ENCODE measurements at regions not wholly inside any gene's neighbourhood (a gene's known extent, or its start where the extent isn't known, plus 50 kb on each side); places are given as distances from the start of the nearest gene placed in this dataset.

DNA sequence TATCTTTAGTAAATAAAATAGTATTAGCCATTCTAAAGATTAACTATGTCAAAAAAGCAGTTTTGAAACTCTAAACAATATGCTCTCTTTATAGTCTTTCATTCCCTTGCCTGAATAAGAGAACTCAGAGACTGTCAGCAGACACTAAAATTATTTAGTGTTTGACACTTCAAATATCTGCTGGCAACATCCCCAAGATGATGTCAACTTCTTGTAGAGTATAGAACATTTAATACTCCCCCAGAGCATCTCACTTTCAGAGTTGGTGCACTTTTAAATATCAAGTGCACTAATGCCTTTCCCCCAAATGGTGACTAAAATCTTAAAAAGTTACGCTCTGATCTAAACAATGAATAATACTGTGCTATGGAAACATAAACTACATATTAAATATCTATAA, 374.9 kb downstream of the SLC6A15 start:
- no peaks in the 10 kb centered on the region for H3K36me3 Mint-ChIP-seq
- CTCF ChIA-PET: no interaction called here
- Histone ChIP-seq H3K4me1 (ENCODE audit: insufficient read depth, low read length) (no peaks in the 10 kb centered on the region), H3K27ac (ENCODE audit: low read depth, low read length) (no peak overlapping the region), H3K9me3 (ENCODE audit: low read length) (no peaks in the 10 kb centered on the region), H3K27me3 (ENCODE audit: insufficient read depth, low read length, poor library complexity, severe bottlenecking) (no peaks in the 10 kb centered on the region), H3K4me3 (ENCODE audit: low read length) (no peak overlapping the region), H3K36me3 (ENCODE audit: insufficient read depth, low read length) (no peaks in the 10 kb centered on the region)
- no peak overlapping the region for H3K27ac Mint-ChIP-seq
- no peak overlapping the region for H3K4me3 Mint-ChIP-seq
- peaks cover 0 to 35% (median 10%) of the 10 kb centered on the region in 5 donors for H3K9me3 Mint-ChIP-seq
- no peaks in the 10 kb centered on the region for H3K4me1 Mint-ChIP-seq
- POLR2A ChIA-PET: no interaction called here
- DNase-seq: no peak
- H3K27me3 Mint-ChIP-seq: no peaks in the 10 kb centered on the region

DNA sequence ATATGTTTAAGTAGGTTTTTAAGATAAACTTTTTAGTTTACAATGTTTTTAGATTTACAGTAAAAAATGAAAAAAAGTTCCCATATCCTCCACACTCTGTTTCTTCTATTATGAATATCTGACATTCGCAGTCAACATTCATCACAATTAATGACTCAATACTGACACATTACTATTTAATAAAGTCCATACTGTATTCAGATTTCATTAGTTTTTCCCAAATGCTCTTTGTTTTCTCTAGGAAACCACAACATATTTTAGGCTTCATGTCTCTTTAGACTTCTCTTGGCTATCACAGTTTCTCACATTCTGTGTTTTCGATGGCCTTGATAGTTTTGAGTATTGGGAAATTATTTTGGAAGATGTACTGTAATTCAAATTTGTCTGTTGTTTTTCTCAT, 399.8 kb downstream of the SLC6A15 start:
- H3K27ac ChIP-seq (ENCODE audit: low read depth, low read length): no peak overlapping the region
- ChIA-PET CTCF (no interaction called here), POLR2A (no interaction called here)
- DNase-seq: no peak
- H3K27me3 ChIP-seq (ENCODE audit: insufficient read depth, low read length, poor library complexity, severe bottlenecking): no peaks in the 10 kb centered on the region
- Mint-ChIP-seq H3K4me3 (no peak overlapping the region), H3K9me3 (peaks cover 0 to 6% (median 3%) of the 10 kb centered on the region in 5 donors), H3K27me3 (no peaks in the 10 kb centered on the region), H3K36me3 (no peaks in the 10 kb centered on the region), H3K27ac (no peak overlapping the region), H3K4me1 (no peaks in the 10 kb centered on the region)
- H3K4me1 ChIP-seq (ENCODE audit: insufficient read depth, low read length): no peaks in the 10 kb centered on the region
- H3K9me3 ChIP-seq (ENCODE audit: low read length): no peaks in the 10 kb centered on the region
- H3K36me3 ChIP-seq (ENCODE audit: insufficient read depth, low read length): no peaks in the 10 kb centered on the region
- H3K4me3 ChIP-seq (ENCODE audit: low read length): no peak overlapping the region

DNA sequence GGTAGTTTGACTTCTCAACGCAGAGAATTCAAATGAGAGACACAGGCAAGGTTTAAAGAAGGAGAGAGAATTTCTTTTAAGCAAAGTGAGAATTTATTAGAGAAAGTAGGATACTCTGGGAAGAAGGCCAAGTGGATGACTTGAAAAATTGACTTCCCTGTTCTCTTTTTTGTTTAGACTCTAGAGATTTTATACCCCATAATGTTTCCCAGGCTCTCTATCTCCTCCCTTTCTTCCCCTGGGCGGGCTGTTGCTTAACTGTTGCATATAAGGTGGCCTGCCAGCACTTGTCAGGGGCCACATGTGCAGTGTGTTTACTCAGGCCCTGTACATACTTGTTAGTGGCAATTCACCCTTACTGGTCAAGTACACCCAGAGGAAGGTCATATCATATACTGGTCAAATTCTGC, 403.7 kb downstream of the SLC6A15 start:
- no peak overlapping the region for H3K27ac Mint-ChIP-seq

DNA sequence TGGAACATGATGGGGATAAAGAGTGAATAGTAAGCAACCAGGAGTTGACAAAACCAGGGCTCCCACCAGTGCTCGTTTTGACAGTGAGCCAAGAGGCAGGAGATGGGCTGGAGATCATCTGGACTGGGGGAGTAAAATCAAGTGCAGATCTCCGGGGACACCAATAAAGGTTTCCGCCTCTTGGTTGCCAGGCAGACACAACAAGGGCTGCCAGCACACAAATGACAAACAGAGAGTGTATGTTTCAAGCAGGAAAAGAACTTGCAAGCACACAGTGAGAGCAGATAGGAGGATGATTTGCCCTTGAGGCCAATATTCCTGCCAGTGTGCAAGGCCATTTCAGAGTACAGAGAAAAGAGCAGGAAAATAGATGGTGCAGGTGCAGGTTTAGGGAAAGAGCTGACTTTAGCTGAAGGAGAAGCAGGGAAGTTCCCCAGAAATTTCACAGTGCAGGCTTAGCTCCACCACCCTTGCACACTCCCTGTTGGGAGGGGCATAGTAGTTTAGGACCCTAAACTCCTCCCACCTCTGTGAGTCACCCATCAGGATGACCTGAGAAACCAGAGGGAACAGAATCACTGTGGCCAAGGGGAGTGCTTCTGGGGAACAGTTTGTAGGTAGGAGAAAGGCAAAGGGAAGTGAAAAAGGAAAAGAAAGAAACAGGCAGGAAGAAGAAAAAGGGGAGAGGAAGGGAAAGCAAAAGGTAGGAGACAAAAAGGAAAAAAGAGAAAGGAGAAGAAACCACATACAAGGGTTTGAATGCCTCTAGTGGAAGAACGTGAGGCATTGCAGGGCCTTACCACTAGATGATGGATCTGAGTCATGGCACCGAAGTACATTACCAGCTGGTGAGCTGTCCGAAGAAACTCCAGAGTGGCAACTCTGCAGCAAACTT, 404.4 kb downstream of the SLC6A15 start:
- Mint-ChIP-seq H3K27ac (no peak overlapping the region), H3K27me3 (no peaks in the 10 kb centered on the region), H3K36me3 (no peaks in the 10 kb centered on the region), H3K4me3 (no peak overlapping the region), H3K4me1 (no peaks in the 10 kb centered on the region), H3K9me3 (peaks cover 2 to 6% (median 3%) of the 10 kb centered on the region in 5 donors)
- no peaks in the 10 kb centered on the region for H3K36me3 ChIP-seq (ENCODE audit: insufficient read depth, low read length)
- no peak for DNase-seq
- no peak overlapping the region for H3K4me3 ChIP-seq (ENCODE audit: low read length)
- H3K27ac ChIP-seq (ENCODE audit: low read depth, low read length): no peak overlapping the region
- H3K4me1 ChIP-seq (ENCODE audit: insufficient read depth, low read length): no peaks in the 10 kb centered on the region
- H3K9me3 ChIP-seq (ENCODE audit: low read length): no peaks in the 10 kb centered on the region
- CTCF ChIA-PET: no interaction called here
- POLR2A ChIA-PET: no interaction called here
- H3K27me3 ChIP-seq (ENCODE audit: insufficient read depth, low read length, poor library complexity, severe bottlenecking): no peaks in the 10 kb centered on the region

More for the DNA sequence above, 403.7 kb downstream of the SLC6A15 start:
- Mint-ChIP-seq H3K9me3 (peaks cover 2 to 6% (median 3%) of the 10 kb centered on the region in 5 donors), H3K4me3 (no peak overlapping the region), H3K36me3 (no peaks in the 10 kb centered on the region), H3K4me1 (no peaks in the 10 kb centered on the region), H3K27me3 (no peaks in the 10 kb centered on the region)
- Histone ChIP-seq H3K27ac (ENCODE audit: low read depth, low read length) (no peak overlapping the region), H3K4me3 (ENCODE audit: low read length) (no peak overlapping the region), H3K4me1 (ENCODE audit: insufficient read depth, low read length) (no peaks in the 10 kb centered on the region), H3K9me3 (ENCODE audit: low read length) (no peaks in the 10 kb centered on the region), H3K27me3 (ENCODE audit: insufficient read depth, low read length, poor library complexity, severe bottlenecking) (no peaks in the 10 kb centered on the region), H3K36me3 (ENCODE audit: insufficient read depth, low read length) (no peaks in the 10 kb centered on the region)
- no peak for DNase-seq
- POLR2A ChIA-PET: no interaction called here
- CTCF ChIA-PET: no interaction called here

DNA sequence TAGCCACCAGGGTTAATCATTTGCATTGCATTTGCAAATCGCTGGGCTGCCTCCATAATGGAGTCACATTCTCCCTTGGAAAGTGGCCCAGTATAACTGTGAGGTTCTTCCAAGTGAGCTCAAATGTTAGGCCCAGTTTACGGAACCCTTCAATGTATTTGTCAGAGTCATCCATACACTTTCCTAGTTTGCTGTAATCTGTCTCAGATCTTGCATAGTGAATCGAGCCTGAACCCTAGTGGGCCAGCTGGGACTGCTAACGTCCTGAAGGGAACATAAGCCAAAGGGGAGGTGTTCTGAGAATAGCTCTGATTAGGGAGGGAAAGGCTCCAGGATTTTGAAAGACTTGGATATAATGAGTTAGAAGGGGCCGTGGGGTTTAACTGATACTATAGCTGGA, 406.3 kb downstream of the SLC6A15 start:
- no peak overlapping the region for H3K27ac ChIP-seq (ENCODE audit: low read depth, low read length)
- H3K9me3 ChIP-seq (ENCODE audit: low read length): no peaks in the 10 kb centered on the region
- Mint-ChIP-seq H3K27me3 (no peaks in the 10 kb centered on the region), H3K9me3 (peaks cover 2 to 9% (median 6%) of the 10 kb centered on the region in 5 donors), H3K4me3 (no peak overlapping the region), H3K4me1 (no peaks in the 10 kb centered on the region), H3K27ac (no peak overlapping the region), H3K36me3 (no peaks in the 10 kb centered on the region)
- no peaks in the 10 kb centered on the region for H3K4me1 ChIP-seq (ENCODE audit: insufficient read depth, low read length)
- H3K36me3 ChIP-seq (ENCODE audit: insufficient read depth, low read length): no peaks in the 10 kb centered on the region
- no peaks in the 10 kb centered on the region for H3K27me3 ChIP-seq (ENCODE audit: insufficient read depth, low read length, poor library complexity, severe bottlenecking)
- H3K4me3 ChIP-seq (ENCODE audit: low read length): no peak overlapping the region
- ChIA-PET CTCF (no interaction called here), POLR2A (no interaction called here)
- DNase-seq: no peak

DNA sequence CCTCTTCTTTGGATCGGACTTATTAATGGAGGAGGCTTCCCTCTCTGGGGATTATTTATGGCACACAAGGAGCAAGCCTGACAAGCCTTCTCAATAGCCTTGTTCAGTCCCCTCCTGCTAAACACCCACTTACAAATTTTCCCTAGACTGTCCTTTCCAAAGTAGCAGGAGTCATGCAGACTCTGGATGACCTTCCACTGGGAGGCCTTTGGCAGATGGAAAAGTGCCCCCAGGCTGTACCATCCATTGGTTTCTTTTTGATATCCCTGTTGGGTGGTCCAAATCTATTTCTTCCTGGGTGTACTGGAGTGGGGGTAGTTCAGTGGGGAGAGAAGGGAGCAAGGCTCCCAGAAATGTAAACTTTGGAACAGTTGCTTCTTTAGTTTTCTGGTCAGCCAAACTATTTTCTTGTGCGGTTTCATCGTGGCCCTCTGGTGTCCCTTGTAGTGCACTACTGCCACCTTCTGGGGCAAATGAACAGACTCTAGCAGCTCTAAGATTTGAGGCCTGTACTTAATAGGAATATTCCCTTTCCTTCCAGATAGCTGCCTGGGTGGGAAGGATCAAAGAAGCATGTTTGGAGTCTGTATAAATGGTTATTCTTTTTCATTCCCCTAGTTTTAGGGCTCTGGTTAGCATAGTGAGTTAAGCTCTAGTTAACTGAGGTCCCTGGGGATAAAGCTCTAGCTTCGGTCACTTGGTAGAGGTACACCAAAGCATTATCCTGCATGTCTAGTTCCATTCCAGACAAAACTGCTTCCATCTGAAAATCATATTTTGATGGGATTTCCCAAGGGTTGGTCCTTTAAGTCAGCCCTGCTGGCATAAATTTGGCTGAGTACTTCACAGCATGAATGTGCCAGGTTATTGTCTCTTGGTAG, 409.5 kb downstream of the SLC6A15 start:
- no peak overlapping the region for H3K27ac Mint-ChIP-seq
- H3K9me3 Mint-ChIP-seq: peaks cover 0 to 9% (median 0%) of the 10 kb centered on the region in 5 donors
- Histone ChIP-seq H3K9me3 (ENCODE audit: low read length) (no peaks in the 10 kb centered on the region), H3K4me1 (ENCODE audit: insufficient read depth, low read length) (no peaks in the 10 kb centered on the region), H3K27ac (ENCODE audit: low read depth, low read length) (no peak overlapping the region), H3K36me3 (ENCODE audit: insufficient read depth, low read length) (no peaks in the 10 kb centered on the region), H3K27me3 (ENCODE audit: insufficient read depth, low read length, poor library complexity, severe bottlenecking) (no peaks in the 10 kb centered on the region), H3K4me3 (ENCODE audit: low read length) (no peak overlapping the region)
- DNase-seq: no peak
- ChIA-PET CTCF (no interaction called here), POLR2A (no interaction called here)
- H3K27me3 Mint-ChIP-seq: no peaks in the 10 kb centered on the region
- no peak overlapping the region for H3K4me3 Mint-ChIP-seq
- H3K4me1 Mint-ChIP-seq: no peaks in the 10 kb centered on the region
- no peaks in the 10 kb centered on the region for H3K36me3 Mint-ChIP-seq

- H3K4me1 ChIP-seq (ENCODE audit: insufficient read depth, low read length): no peaks in the 10 kb centered on the region
- peaks cover 0 to 9% (median 0%) of the 10 kb centered on the region in 5 donors for H3K9me3 Mint-ChIP-seq
- H3K27me3 Mint-ChIP-seq: no peaks in the 10 kb centered on the region
- ChIA-PET CTCF (no interaction called here), POLR2A (no interaction called here)
- H3K4me1 Mint-ChIP-seq: no peaks in the 10 kb centered on the region
- no peaks in the 10 kb centered on the region for H3K9me3 ChIP-seq (ENCODE audit: low read length)
- no peaks in the 10 kb centered on the region for H3K36me3 Mint-ChIP-seq
- H3K27ac ChIP-seq (ENCODE audit: low read depth, low read length): no peak overlapping the region
- no peak overlapping the region for H3K27ac Mint-ChIP-seq
- DNase-seq: no peak
- H3K36me3 ChIP-seq (ENCODE audit: insufficient read depth, low read length): no peaks in the 10 kb centered on the region
- no peaks in the 10 kb centered on the region for H3K27me3 ChIP-seq (ENCODE audit: insufficient read depth, low read length, poor library complexity, severe bottlenecking)
- H3K4me3 Mint-ChIP-seq: no peak overlapping the region
- H3K4me3 ChIP-seq (ENCODE audit: low read length): no peak overlapping the region
Observed at GRCh38 chr12:84502180-84502860, 410.3 kb downstream of the SLC6A15 start.

- H3K9me3 Mint-ChIP-seq: peaks cover 0 to 3% (median 0%) of the 10 kb centered on the region in 5 donors
- ChIA-PET POLR2A (no interaction called here), CTCF (no interaction called here)
- H3K4me3 ChIP-seq (ENCODE audit: low read length): no peak overlapping the region
- DNase-seq: no peak
- no peaks in the 10 kb centered on the region for H3K4me1 ChIP-seq (ENCODE audit: insufficient read depth, low read length)
- H3K4me3 Mint-ChIP-seq: no peak overlapping the region
- no peaks in the 10 kb centered on the region for H3K27me3 ChIP-seq (ENCODE audit: insufficient read depth, low read length, poor library complexity, severe bottlenecking)
- no peaks in the 10 kb centered on the region for H3K36me3 ChIP-seq (ENCODE audit: insufficient read depth, low read length)
- no peaks in the 10 kb centered on the region for H3K36me3 Mint-ChIP-seq
- H3K27me3 Mint-ChIP-seq: no peaks in the 10 kb centered on the region
- H3K9me3 ChIP-seq (ENCODE audit: low read length): no peaks in the 10 kb centered on the region
- H3K27ac ChIP-seq (ENCODE audit: low read depth, low read length): no peak overlapping the region
- H3K27ac Mint-ChIP-seq: no peak overlapping the region
- H3K4me1 Mint-ChIP-seq: no peaks in the 10 kb centered on the region
Observed at GRCh38 chr12:84497819-84498218, 414.8 kb downstream of the SLC6A15 start.
